K562 (cell line): ENCODE measurements at regions not wholly inside any gene's neighbourhood (a gene's known extent, or its start where the extent isn't known, plus 50 kb on each side); places are given as distances from the start of the nearest gene placed in this dataset.

ENCODE experiments used
- ARID1B ChIP-seq: fragments of 450-650 bp; IDR thresholded peaks from 2 replicates; pipeline ENCODE4 v1.6.1; 2016; ENCODE audit warnings: antibody characterized with exemption, mild to moderate bottlenecking, inconsistent platforms
- FOSL1 ChIP-seq: fragments of 200-800 bp; sonication (Bioruptor generic); conservative IDR thresholded peaks from 2 replicates; pipeline ENCODE4 v1.6.1; 2016; ENCODE audit warnings: missing genetic modification characterization, missing compliant biosample characterization
- HLTF ChIP-seq: fragments of 450-650 bp; IDR thresholded peaks from 2 replicates; pipeline ENCODE4 v1.6.1; 2016
- RFX1 ChIP-seq: fragments of 450-650 bp; IDR thresholded peaks from 2 replicates; pipeline ENCODE4 v1.6.1; 2016; ENCODE audit warnings: mild to moderate bottlenecking, moderate library complexity
- TF ChIP-seq, protein P1 (sequence below), 2 experiments: fragments of 450-650 bp in 1 of 2; sonication (generic) in 1 of 2; formaldehyde crosslinking in 1 of 2; IDR thresholded peaks; 2 replicates each; pipeline versions ENCODE4 v1.7.1 to v1.9.0; 2016 to 2022; ENCODE audit warnings: inconsistent platforms in 1 of 2, mild to moderate bottlenecking in 1 of 2, missing genetic modification reagents in 1 of 2
- TF ChIP-seq, protein P2 (sequence below), 2 experiments: fragments of 450-650 bp in 1 of 2; sonication (generic) in 1 of 2; formaldehyde crosslinking in 1 of 2; IDR thresholded peaks in 1 of 2; conservative IDR thresholded peaks in 1 of 2; 2 replicates each; pipeline versions ENCODE4 v1.6.1 to v1.8.1; 2016 to 2023; ENCODE audit warnings: mild to moderate bottlenecking in 2 of 2, moderate library complexity in 2 of 2, inconsistent platforms in 1 of 2, missing genetic modification reagents in 1 of 2

DNA sequence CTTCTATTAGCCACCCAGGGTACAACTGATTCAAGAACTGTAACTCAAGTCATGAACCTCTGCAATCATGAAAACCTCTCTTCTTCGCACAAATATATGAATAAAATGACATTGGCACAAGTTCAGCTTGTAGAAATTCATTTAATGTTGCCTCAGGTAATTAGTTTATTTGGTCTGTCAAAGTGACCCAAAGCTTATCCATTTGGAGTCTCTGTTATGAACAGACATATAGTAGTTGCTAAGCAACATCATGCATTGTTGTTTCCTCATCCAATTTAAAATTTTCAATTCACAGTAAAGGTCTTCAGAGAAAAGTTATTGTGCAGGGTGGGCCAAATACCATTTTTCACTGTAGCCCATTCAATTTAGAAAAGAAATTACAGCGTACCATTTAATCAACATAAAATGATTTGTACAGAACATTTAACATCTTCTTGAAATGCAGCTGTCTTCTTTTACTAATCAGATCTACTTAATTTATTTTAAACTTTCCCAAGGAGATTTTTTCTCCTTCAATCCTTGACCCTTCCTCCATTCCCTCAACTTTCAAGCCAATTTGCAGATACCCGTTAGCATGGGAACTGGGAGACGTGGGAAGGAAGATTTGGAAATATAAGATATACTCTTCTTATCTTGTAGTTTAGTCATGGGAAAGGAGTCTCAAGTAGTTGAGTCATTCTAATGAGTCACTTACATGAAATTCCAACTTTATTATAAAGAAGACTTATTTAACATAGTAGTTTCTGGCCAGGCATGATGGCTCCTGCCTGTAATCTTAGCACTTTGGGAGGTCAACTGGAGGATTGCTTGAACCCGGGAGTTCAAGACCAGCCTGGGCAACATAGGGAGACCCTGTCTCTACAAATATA is 231.3 kb downstream of the ATPSCKMT start (continued):
- TF ChIP-seq, protein P1, sequence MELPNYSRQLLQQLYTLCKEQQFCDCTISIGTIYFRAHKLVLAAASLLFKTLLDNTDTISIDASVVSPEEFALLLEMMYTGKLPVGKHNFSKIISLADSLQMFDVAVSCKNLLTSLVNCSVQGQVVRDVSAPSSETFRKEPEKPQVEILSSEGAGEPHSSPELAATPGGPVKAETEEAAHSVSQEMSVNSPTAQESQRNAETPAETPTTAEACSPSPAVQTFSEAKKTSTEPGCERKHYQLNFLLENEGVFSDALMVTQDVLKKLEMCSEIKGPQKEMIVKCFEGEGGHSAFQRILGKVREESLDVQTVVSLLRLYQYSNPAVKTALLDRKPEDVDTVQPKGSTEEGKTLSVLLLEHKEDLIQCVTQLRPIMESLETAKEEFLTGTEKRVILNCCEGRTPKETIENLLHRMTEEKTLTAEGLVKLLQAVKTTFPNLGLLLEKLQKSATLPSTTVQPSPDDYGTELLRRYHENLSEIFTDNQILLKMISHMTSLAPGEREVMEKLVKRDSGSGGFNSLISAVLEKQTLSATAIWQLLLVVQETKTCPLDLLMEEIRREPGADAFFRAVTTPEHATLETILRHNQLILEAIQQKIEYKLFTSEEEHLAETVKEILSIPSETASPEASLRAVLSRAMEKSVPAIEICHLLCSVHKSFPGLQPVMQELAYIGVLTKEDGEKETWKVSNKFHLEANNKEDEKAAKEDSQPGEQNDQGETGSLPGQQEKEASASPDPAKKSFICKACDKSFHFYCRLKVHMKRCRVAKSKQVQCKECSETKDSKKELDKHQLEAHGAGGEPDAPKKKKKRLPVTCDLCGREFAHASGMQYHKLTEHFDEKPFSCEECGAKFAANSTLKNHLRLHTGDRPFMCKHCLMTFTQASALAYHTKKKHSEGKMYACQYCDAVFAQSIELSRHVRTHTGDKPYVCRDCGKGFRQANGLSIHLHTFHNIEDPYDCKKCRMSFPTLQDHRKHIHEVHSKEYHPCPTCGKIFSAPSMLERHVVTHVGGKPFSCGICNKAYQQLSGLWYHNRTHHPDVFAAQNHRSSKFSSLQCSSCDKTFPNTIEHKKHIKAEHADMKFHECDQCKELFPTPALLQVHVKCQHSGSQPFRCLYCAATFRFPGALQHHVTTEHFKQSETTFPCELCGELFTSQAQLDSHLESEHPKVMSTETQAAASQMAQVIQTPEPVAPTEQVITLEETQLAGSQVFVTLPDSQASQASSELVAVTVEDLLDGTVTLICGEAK (IDR thresholded peaks at IDR 0.05): 0 out of 2 replicates have a peak, but pooled peaks have one; percentile 31
- TF ChIP-seq, protein P1 (CRISPR knock-in tag; IDR thresholded peaks at IDR 0.05): no peak
- TF ChIP-seq, protein P2, sequence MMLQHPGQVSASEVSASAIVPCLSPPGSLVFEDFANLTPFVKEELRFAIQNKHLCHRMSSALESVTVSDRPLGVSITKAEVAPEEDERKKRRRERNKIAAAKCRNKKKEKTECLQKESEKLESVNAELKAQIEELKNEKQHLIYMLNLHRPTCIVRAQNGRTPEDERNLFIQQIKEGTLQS (IDR thresholded peaks at IDR 0.05): peak; percentile 47; the same call in 1 of the 2 replicates
- TF ChIP-seq, protein P2 (CRISPR knock-in tag; conservative IDR thresholded peaks at IDR 0.05): no peak
- no peak for TF ChIP-seq ARID1B
- TF ChIP-seq RFX1: peak; percentile 53
- TF ChIP-seq HLTF: no peak
- peak; percentile 72 for TF ChIP-seq FOSL1
